ENCODE measurements at regions not wholly inside any gene's neighbourhood (a gene's known extent, or its start where the extent isn't known, plus 50 kb on each side); places are given as distances from the start of the nearest gene placed in this dataset.

- TF ChIP-seq CTCF (IDR thresholded peaks at IDR 0.05) = no peak
- TF ChIP-seq POLR2A (IDR thresholded peaks at IDR 0.05) = no peak
- no peak for TF ChIP-seq EP300 (IDR thresholded peaks at IDR 0.05)
- TF ChIP-seq POLR2AphosphoS5 (IDR thresholded peaks at IDR 0.05) = no peak
These were observed 179.7 kb upstream of the SETBP1 start for GRCh38 chr18:44500808-44501610.
